Loucy (cell line): ENCODE measurements at regions not wholly inside any gene's neighbourhood (a gene's known extent, or its start where the extent isn't known, plus 50 kb on each side); places are given as distances from the start of the nearest gene placed in this dataset.
A peak's percentile ranks its signal among the peaks of the same experiment; 100 is the strongest.

Source experiments
- H2AFZ ChIP-seq: fragments of 200-600 bp; sonication (generic); 2 replicates; pipeline ENCODE4 v1.6.0; 2016; ENCODE audit warnings: antibody characterized with exemption, mild to moderate bottlenecking, low read length, moderate library complexity
- H3F3A ChIP-seq: fragments of 200-600 bp; 2 replicates; pipeline ENCODE4 v1.6.0; 2016; ENCODE audit warnings: antibody characterized with exemption, low read depth, mild to moderate bottlenecking
- H3K27me3 ChIP-seq: fragments of 200-600 bp; sonication (generic); 2 replicates; pipeline ENCODE4 v1.6.1; 2014; ENCODE audit warnings: low read length, mild to moderate bottlenecking; ENCODE audit not compliant: insufficient read depth, poor library complexity, severe bottlenecking
- H3K36me3 ChIP-seq: fragments of 200-600 bp; sonication (generic); 2 replicates; pipeline ENCODE4 v1.6.1; 2016; ENCODE audit warnings: low read length; ENCODE audit not compliant: insufficient read depth
- H3K4me1 ChIP-seq: fragments of 200-600 bp; sonication (generic); 2 replicates; pipeline ENCODE4 v1.5.1; 2014; ENCODE audit warnings: low read length, mild to moderate bottlenecking; ENCODE audit not compliant: insufficient read depth, poor library complexity, severe bottlenecking
- H3K4me2 ChIP-seq: fragments of 200-600 bp; sonication (generic); 2 replicates; pipeline ENCODE4 v1.6.0; 2014; ENCODE audit warnings: antibody characterized with exemption, low read length, low read depth, mild to moderate bottlenecking; ENCODE audit not compliant: poor library complexity, severe bottlenecking
- H3K4me3 ChIP-seq: fragments of 200-600 bp; sonication (generic); 2 replicates; pipeline ENCODE4 v1.5.1; 2014; ENCODE audit warnings: low read length, mild to moderate bottlenecking, mixed read lengths; ENCODE audit not compliant: poor library complexity, severe bottlenecking
- H3K79me2 ChIP-seq: fragments of 200-600 bp; sonication (generic); 2 replicates; pipeline ENCODE4 v1.6.1; 2014; ENCODE audit warnings: low read length; ENCODE audit not compliant: insufficient read depth
- H3K9ac ChIP-seq: fragments of 200-600 bp; sonication (generic); 2 replicates; pipeline ENCODE4 v1.6.0; 2014; ENCODE audit warnings: mild to moderate bottlenecking, low read depth, low read length, moderate library complexity; ENCODE audit not compliant: poor library complexity, severe bottlenecking
- H3K9me2 ChIP-seq: fragments of 200-600 bp; sonication (generic); replicated peaks from 2 replicates; pipeline ENCODE4 v1.6.1; 2016; ENCODE audit warnings: low read depth, low read length, mixed read lengths
- H3K9me3 ChIP-seq: fragments of 200-600 bp; sonication (generic); 2 replicates; pipeline ENCODE4 v1.6.1; 2014; ENCODE audit warnings: mild to moderate bottlenecking, antibody characterized with exemption, low read length, low read depth; ENCODE audit not compliant: insufficient read depth
- H4K20me1 ChIP-seq: fragments of 200-600 bp; sonication (generic); 2 replicates; pipeline ENCODE4 v1.6.0; 2014; ENCODE audit warnings: antibody characterized with exemption, low read length, mild to moderate bottlenecking; ENCODE audit not compliant: insufficient read depth, poor library complexity, severe bottlenecking
- EZH2phosphoT487 ChIP-seq: fragments of 200-600 bp; IDR thresholded peaks from 2 replicates; pipeline ENCODE4 v1.6.1; 2018; ENCODE audit warnings: antibody characterized with exemption, mild to moderate bottlenecking, moderate library complexity, borderline replicate concordance
- TF ChIP-seq, protein P1 (sequence below): fragments of 200-600 bp; sonication (generic); conservative IDR thresholded peaks from 2 replicates; pipeline ENCODE4 v1.5.1; 2014; ENCODE audit warnings: mild to moderate bottlenecking, antibody characterized with exemption, low read length

DNA sequence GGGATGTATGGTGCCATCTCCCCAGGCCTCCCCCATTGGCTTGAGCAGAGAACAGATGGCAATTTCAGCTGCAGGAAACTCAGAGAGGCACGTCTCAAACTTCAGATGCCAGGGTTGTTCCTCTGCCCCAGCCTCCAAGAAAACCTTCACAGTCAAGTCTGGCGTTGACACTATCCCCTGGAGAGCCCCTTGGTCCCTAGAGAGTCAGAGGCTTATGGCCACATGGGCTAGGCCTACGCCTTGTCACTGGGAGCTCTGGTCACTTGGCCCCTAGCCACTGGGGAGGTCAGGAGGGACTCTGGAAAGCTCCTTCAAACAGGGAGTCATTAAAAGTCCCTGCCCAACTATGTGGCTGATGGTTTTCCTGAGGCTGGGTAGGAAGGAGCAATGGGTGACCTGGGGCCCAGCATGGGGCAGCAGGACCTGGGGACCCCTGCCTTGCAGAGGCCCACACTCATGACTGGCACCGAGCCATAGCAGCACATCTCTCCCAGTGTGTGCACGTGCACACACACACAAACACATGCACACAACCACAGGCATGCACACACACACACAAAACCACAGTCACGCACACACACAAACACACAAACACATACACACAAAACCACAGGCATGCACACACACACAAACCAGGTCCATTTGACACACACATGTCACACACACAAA, 144.2 kb downstream of the GADD45G start:
- Histone ChIP-seq H3K4me1 (peaks cover 21% of the 10 kb centered on the region), H4K20me1 (no peaks in the 10 kb centered on the region), H3K4me3 (no peak overlapping the region), H3K27me3 (no peaks in the 10 kb centered on the region), H3K9me2 (no peaks in the 10 kb centered on the region), H3K4me2 (peak overlapping the region; percentile 49), H3K9ac (no peak overlapping the region), H3K36me3 (no peaks in the 10 kb centered on the region), H2AFZ (no peak overlapping the region; the same call in 1 of the 2 replicates), H3K9me3 (no peaks in the 10 kb centered on the region), H3K79me2 (no peaks in the 10 kb centered on the region), H3F3A (0 out of 2 replicates have a peak, but pooled peaks cover under 1% of the 10 kb centered on the region)
- no peak for TF ChIP-seq EZH2phosphoT487
- TF ChIP-seq, protein P1, sequence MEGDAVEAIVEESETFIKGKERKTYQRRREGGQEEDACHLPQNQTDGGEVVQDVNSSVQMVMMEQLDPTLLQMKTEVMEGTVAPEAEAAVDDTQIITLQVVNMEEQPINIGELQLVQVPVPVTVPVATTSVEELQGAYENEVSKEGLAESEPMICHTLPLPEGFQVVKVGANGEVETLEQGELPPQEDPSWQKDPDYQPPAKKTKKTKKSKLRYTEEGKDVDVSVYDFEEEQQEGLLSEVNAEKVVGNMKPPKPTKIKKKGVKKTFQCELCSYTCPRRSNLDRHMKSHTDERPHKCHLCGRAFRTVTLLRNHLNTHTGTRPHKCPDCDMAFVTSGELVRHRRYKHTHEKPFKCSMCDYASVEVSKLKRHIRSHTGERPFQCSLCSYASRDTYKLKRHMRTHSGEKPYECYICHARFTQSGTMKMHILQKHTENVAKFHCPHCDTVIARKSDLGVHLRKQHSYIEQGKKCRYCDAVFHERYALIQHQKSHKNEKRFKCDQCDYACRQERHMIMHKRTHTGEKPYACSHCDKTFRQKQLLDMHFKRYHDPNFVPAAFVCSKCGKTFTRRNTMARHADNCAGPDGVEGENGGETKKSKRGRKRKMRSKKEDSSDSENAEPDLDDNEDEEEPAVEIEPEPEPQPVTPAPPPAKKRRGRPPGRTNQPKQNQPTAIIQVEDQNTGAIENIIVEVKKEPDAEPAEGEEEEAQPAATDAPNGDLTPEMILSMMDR: no peak

DNA sequence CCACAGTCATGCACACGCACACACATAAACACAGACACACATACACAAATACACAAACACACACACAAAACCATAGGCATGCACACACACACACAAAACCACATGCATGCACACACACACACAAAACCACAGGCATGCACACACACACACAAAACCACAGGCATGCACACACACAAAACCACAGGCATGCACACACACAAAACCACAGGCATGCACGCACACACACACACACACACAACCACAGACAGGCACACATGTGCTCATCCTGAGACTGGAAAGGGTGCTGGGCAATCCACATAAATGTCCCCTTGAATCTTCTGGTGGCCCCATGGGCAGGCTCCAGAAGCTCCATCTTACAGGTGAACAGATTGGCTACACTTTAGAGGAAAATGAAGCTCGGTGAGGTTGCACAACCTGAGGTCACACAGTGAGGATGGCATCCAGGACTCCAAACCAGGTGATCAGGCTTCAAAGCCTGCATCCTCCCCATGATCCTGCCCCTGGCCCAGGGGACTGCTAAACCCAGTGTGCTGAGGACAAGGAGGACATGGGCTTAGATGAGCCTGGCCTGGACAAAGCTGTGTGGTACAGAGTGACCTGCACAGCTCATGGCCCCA, 144.8 kb downstream of the GADD45G start:
- no peak overlapping the region for H3K9ac ChIP-seq
- no peaks in the 10 kb centered on the region for H4K20me1 ChIP-seq
- no peaks in the 10 kb centered on the region for H3K9me2 ChIP-seq
- no peak overlapping the region for H3K4me2 ChIP-seq
- peaks cover 15% of the 10 kb centered on the region for H3K4me1 ChIP-seq
- TF ChIP-seq, protein P1: no peak
- TF ChIP-seq EZH2phosphoT487: no peak
- no peak overlapping the region for H2AFZ ChIP-seq
- H3K27me3 ChIP-seq: no peaks in the 10 kb centered on the region
- H3K4me3 ChIP-seq: no peak overlapping the region
- H3K36me3 ChIP-seq: no peaks in the 10 kb centered on the region
- no peaks in the 10 kb centered on the region for H3F3A ChIP-seq
- no peaks in the 10 kb centered on the region for H3K79me2 ChIP-seq
- H3K9me3 ChIP-seq: no peaks in the 10 kb centered on the region

DNA sequence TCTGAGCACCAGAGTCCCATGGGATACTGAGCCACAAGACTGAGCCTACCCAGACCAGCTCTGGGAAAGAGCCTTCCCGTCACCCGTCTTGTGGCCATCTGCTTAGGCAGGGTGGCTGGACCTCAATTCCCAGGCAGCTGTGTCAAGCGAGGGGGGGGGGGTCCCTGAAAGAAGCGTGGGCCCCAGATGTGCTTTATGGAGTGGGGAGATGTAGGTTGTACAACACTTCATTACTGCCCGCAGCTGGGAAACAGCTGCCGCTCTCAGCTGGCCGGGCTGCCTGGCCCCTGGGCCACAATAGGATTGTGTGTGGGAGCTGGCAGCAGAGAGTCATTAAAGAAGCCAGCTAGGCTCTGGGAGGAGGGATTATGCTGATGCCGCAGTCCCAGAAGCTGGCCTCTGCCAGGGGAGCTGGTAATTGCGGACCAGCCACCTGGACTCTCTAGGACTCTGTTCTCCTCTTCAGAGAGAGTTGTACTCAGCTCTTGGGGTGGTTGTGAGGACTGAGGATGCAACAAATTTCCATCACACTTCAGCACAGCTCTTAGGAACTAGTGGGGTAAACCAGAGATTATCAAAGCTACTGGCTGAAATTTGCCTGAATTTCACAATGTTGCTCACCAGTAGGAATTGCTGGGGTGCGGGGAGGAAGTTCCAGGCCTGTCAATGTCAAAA, 145.4 kb downstream of the GADD45G start:
- Histone ChIP-seq H3K4me3 (no peak overlapping the region), H3K27me3 (no peaks in the 10 kb centered on the region), H3K4me1 (peaks cover 15% of the 10 kb centered on the region), H3K9ac (no peak overlapping the region), H3K9me3 (no peaks in the 10 kb centered on the region), H3F3A (no peaks in the 10 kb centered on the region), H3K9me2 (no peaks in the 10 kb centered on the region), H3K4me2 (no peak overlapping the region), H3K79me2 (no peaks in the 10 kb centered on the region), H4K20me1 (no peaks in the 10 kb centered on the region), H3K36me3 (no peaks in the 10 kb centered on the region), H2AFZ (no peak overlapping the region)
- TF ChIP-seq EZH2phosphoT487: no peak
- TF ChIP-seq, protein P1: no peak
